Head of caudate nucleus (tissue), 42 donors: ENCODE measurements at regions not wholly inside any gene's neighbourhood (a gene's known extent, or its start where the extent isn't known, plus 50 kb on each side); places are given as distances from the start of the nearest gene placed in this dataset.
"Not testable (repeated sequence)": the region's sequence is repeated elsewhere in the genome, so short reads cannot be mapped to it uniquely, and the experiment has no call there.

ENCODE experiments used
- DNase-seq, 42 donors: peaks; one replicate each; pipeline versions ENCODE4 v3.0.0 to v3.0.0-alpha.2; 2020 to 2021; ENCODE audit warnings: mixed read lengths in 7 of 42
- intact Hi-C: fragments of 100-400 bp; cut with DNase I; formaldehyde crosslinking; loops from one replicate; pipeline ENCODE4 v1.15.0; 2022

- intact Hi-C loops: no loop called here
- no peak for DNase-seq
Observed at GRCh38 chr21:32965129-32965680, 60.5 kb upstream of the OLIG2 start.

- DNase-seq: no peak
- intact Hi-C loops: no loop called here
Observed at GRCh38 chr21:32966120-32966519, 59.6 kb upstream of the OLIG2 start.

GRCh38 chr21:32968103-32968502 is 57.6 kb upstream of the OLIG2 start:
- DNase-seq, intact Hi-C loops: not testable (repeated sequence)

- no peak for DNase-seq
- intact Hi-C loops: loop anchor here (5.0 kb wide), 1 partner anchor 48 kb away; no protein-coding TSS in a partner anchor
Observed at GRCh38 chr21:32974653-32975052, 51.1 kb upstream of the OLIG2 start.

GRCh38 chr21:32975811-32976431 is 49.8 kb upstream of the OLIG2 start:
- no peak for DNase-seq
- intact Hi-C loops: loop anchor here (5.0 kb wide), 1 partner anchor 46 kb away; no protein-coding TSS in a partner anchor
